Thoracic aorta (tissue), 2 donors: ENCODE measurements at regions not wholly inside any gene's neighbourhood (a gene's known extent, or its start where the extent isn't known, plus 50 kb on each side); places are given as distances from the start of the nearest gene placed in this dataset.

Experiments
- ATAC-seq: fragments of 150-250 bp; one replicate; pipeline ENCODE4 v1.8.0; 2017; ENCODE audit warnings: low read depth; ENCODE audit not compliant: insufficient number of reproducible peaks, low FRiP score
- DNase-seq: peaks from one replicate; pipeline ENCODE4 v3.0.0-alpha.2; 2020; ENCODE audit warnings: low spot score
- H3K27ac ChIP-seq, 2 donors: fragments of 200-600 bp; sonication (generic); 1 replicate in 1 of 2; 2 replicates in 1 of 2; pipeline ENCODE4 v1.5.1; 2016; ENCODE audit warnings: mild to moderate bottlenecking in 2 of 2, moderate library complexity in 2 of 2
- H3K27me3 ChIP-seq: fragments of 200-600 bp; sonication (generic); replicated peaks from 2 replicates; pipeline ENCODE4 v1.6.0; 2016; ENCODE audit warnings: mild to moderate bottlenecking; ENCODE audit not compliant: insufficient read depth
- H3K36me3 ChIP-seq: fragments of 200-600 bp; sonication (generic); one replicate; pipeline ENCODE4 v1.5.1; 2016
- H3K4me1 ChIP-seq, 2 donors: fragments of 200-600 bp; sonication (generic); 1 replicate in 1 of 2; 2 replicates in 1 of 2; pipeline versions ENCODE4 v1.5.1 to v1.6.0; 2016; ENCODE audit warnings: low read depth in 2 of 2, mild to moderate bottlenecking in 1 of 2; ENCODE audit not compliant: control insufficient read depth in 1 of 2
- H3K4me3 ChIP-seq: fragments of 200-600 bp; sonication (generic); 2 replicates; pipeline ENCODE4 v1.5.1; 2016; ENCODE audit warnings: mild to moderate bottlenecking
- H3K9me3 ChIP-seq: fragments of 200-600 bp; sonication (generic); 2 replicates; pipeline ENCODE4 v1.5.1; 2016
- CTCF ChIP-seq: fragments of 200-600 bp; sonication (generic); IDR thresholded peaks from one replicate; pipeline ENCODE4 v1.5.1; 2019; ENCODE audit warnings: antibody characterized with exemption

DNA sequence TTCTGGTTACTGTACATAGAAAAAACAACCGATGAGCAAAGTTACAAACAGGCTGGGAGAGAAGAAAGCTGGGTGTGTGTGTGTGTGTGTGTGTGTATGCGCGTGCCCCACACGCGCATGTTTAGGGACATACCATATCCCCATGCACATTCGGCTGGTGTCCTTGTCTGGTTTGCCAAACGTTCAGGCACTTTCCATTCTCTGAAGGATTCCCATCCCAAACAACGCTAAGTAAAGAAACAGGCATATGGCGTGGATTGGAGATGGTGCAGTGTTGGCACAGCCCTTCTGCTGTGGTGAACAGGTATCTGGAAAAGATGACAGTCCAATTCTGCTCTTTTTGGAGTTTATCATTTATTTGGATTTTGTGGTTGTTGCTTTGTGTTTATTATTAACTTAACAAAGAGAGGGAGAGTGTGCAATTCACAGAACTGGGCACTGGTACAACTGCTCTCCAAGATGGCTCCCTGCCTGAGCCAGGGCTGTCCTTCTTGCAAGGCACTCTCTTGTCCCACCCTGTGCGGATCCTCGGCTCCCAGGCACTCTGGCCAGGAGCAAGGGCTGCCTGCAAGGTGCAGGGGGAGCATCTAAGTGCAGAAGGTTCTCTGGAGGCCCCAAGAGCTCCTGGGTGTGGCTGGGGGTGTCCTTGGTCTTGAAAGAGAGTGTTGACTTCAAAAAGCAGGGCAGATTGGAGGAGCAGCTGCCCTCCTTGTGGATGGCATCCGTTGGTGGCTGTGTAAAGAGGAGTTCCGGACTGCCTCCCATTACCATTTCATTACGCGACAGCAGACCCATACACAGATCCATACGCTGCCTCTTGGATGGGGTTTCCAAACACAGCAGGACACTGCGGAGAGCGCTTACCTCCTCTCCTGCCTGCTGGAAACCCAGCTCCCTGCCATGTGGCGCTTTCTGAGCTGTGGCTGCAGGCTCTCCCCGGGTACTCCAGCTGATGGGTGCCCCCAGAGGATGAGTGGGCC, 263.1 kb downstream of the ZNF536 start:
- H3K27ac ChIP-seq, result no peak overlapping the region
- H3K9me3 ChIP-seq, result peaks cover 7% of the 10 kb centered on the region
- DNase-seq (no peak), ATAC-seq (no peak)
- no peaks in the 10 kb centered on the region for H3K27me3 ChIP-seq
- no peak for TF ChIP-seq CTCF
- no peaks in the 10 kb centered on the region for H3K4me1 ChIP-seq
- no peaks in the 10 kb centered on the region for H3K36me3 ChIP-seq
- no peak overlapping the region for H3K4me3 ChIP-seq

GRCh38 chr19:30634131-30634830, 262.1 kb downstream of the ZNF536 start:
- DNase-seq, result no peak
- no peak overlapping the region for H3K4me3 ChIP-seq
- no peak for TF ChIP-seq CTCF
- H3K4me1 ChIP-seq, result no peaks in the 10 kb centered on the region
- peaks cover 7% of the 10 kb centered on the region for H3K9me3 ChIP-seq
- no peak for ATAC-seq
- H3K27ac ChIP-seq, result no peak overlapping the region
- no peaks in the 10 kb centered on the region for H3K27me3 ChIP-seq
- H3K36me3 ChIP-seq, result no peaks in the 10 kb centered on the region

DNA sequence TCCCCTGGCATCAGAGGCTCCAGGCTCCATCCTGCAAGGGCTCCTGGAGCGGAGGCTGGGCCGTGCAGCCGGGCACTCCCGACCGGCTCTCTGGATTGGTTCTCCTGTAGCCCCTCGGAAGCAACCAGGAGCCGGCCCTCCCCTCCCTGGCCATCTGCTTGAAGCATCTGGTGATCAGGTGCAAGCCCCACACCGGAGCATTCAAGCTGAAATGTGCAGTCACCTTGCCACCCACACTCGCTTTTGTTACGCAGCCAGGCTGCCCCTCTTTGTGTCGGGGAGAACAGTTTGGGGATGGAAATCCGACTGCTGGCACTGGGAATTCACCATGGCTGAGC, 258.8 kb downstream of the ZNF536 start:
- no peaks in the 10 kb centered on the region for H3K4me1 ChIP-seq

DNA sequence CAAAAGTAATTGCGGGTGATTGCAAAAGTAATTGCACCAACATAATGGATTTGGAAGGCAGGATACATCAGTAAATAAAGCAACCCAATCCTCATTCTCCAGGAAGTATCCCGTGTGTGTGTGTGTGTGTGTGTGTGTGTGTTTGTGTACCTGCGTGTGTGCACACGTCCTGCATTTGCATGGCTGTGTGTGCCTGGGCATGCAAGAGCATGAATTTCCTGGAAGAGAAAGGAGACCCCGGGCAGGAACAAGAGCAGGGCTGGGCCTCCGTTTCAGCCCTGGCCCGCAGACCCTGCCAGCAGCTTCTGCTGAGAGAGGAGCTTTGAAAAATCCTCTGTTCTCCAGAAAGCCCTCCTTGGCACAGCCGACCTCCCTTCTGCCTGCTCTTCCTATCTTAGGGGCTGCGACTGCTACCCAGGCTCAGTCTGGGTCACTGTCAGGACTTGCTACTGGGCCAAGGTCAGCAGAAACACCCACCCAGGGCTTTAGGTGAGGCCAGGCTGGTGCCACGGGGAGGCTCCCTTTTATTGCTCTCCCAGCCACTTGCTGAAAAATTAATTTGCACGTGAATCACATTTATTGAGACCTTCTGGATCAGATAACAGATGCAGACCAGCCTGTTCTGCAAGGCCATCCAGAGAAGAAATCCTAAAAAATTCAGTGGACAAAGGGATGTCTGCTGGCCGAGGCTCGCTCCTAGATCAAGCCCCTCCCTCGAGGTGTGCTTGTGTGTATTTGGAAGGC, 258.3 kb downstream of the ZNF536 start:
- ATAC-seq (no peak), DNase-seq (no peak)
- no peaks in the 10 kb centered on the region for H3K9me3 ChIP-seq
- H3K4me1 ChIP-seq, result no peaks in the 10 kb centered on the region
- no peaks in the 10 kb centered on the region for H3K36me3 ChIP-seq
- H3K4me3 ChIP-seq, result no peak overlapping the region
- TF ChIP-seq CTCF, result no peak
- no peaks in the 10 kb centered on the region for H3K27me3 ChIP-seq
- H3K27ac ChIP-seq, result no peak overlapping the region

More for the DNA sequence above, 258.8 kb downstream of the ZNF536 start:
- ATAC-seq, result no peak
- no peak overlapping the region for H3K27ac ChIP-seq
- no peaks in the 10 kb centered on the region for H3K27me3 ChIP-seq
- no peaks in the 10 kb centered on the region for H3K9me3 ChIP-seq
- no peak overlapping the region for H3K4me3 ChIP-seq
- no peaks in the 10 kb centered on the region for H3K36me3 ChIP-seq
- TF ChIP-seq CTCF, result no peak
- no peak for DNase-seq

GRCh38 chr19:30629086-30629485, 256.9 kb downstream of the ZNF536 start:
- H3K27me3 ChIP-seq, result no peaks in the 10 kb centered on the region
- H3K36me3 ChIP-seq, result no peaks in the 10 kb centered on the region
- TF ChIP-seq CTCF, result no peak
- DNase-seq, result no peak
- ATAC-seq, result no peak
- H3K27ac ChIP-seq, result no peak overlapping the region
- H3K4me1 ChIP-seq, result no peaks in the 10 kb centered on the region
- H3K4me3 ChIP-seq, result no peak overlapping the region
- no peaks in the 10 kb centered on the region for H3K9me3 ChIP-seq
